GM23338 (cell line): ENCODE measurements at regions not wholly inside any gene's neighbourhood (a gene's known extent, or its start where the extent isn't known, plus 50 kb on each side); places are given as distances from the start of the nearest gene placed in this dataset.

Source experiments
- ATAC-seq: fragments of 200-7000 bp; cut with Tn5 transposase; 3 replicates; pipeline ENCODE4 v1.9.1; 2020
- DNase-seq: peaks from one replicate; pipeline ENCODE4 v3.0.0-alpha.2; 2015; ENCODE audit warnings: low spot score
- H2AFZ ChIP-seq: fragments of 200-600 bp; sonication (generic); 2 replicates; pipeline ENCODE4 v1.8.0; 2016; ENCODE audit warnings: antibody characterized with exemption, mild to moderate bottlenecking, moderate library complexity
- H3F3A ChIP-seq: fragments of 200-600 bp; sonication (generic); replicated peaks from 2 replicates; pipeline ENCODE4 v1.8.0; 2017; ENCODE audit warnings: antibody characterized with exemption, mixed run types, low read depth
- H3K27ac ChIP-seq: fragments of 200-600 bp; sonication (generic); 2 replicates; pipeline ENCODE4 v1.6.1; 2016; ENCODE audit warnings: low read depth
- H3K27me3 ChIP-seq: fragments of 200-600 bp; sonication (generic); 2 replicates; pipeline ENCODE4 v1.8.0; 2016; ENCODE audit warnings: mild to moderate bottlenecking, mixed run types, moderate library complexity; ENCODE audit not compliant: insufficient read depth
- H3K36me3 ChIP-seq: fragments of 200-600 bp; sonication (generic); 2 replicates; pipeline ENCODE4 v1.8.0; 2016; ENCODE audit warnings: mild to moderate bottlenecking; ENCODE audit not compliant: insufficient read depth
- H3K4me1 ChIP-seq: fragments of 200-600 bp; sonication (generic); 2 replicates; pipeline ENCODE4 v1.8.0; 2016; ENCODE audit warnings: mild to moderate bottlenecking, moderate library complexity; ENCODE audit not compliant: insufficient read depth
- H3K4me2 ChIP-seq: fragments of 200-600 bp; sonication (generic); 2 replicates; pipeline ENCODE4 v1.7.1; 2017; ENCODE audit warnings: mixed run types
- H3K4me3 ChIP-seq: fragments of 200-600 bp; sonication (generic); 2 replicates; pipeline ENCODE4 v1.6.1; 2016; ENCODE audit warnings: mixed run types
- H3K79me2 ChIP-seq: fragments of 200-600 bp; sonication (generic); replicated peaks from 2 replicates; pipeline ENCODE4 v1.8.0; 2017; ENCODE audit warnings: mild to moderate bottlenecking; ENCODE audit not compliant: insufficient read depth
- H3K9me2 ChIP-seq: fragments of 200-600 bp; sonication (generic); 2 replicates; pipeline ENCODE4 v1.8.0; 2017; ENCODE audit not compliant: insufficient read depth
- H4K20me1 ChIP-seq: fragments of 200-600 bp; sonication (generic); replicated peaks from 2 replicates; pipeline ENCODE4 v1.8.0; 2017; ENCODE audit warnings: mild to moderate bottlenecking; ENCODE audit not compliant: insufficient read depth
- H3K27ac Mint-ChIP-seq: 2 replicates; pipeline ENCODE4 v1.8.0; 2020; ENCODE audit warnings: inconsistent platforms, mild to moderate bottlenecking, moderate library complexity, mixed read lengths
- H3K27me3 Mint-ChIP-seq: 3 replicates; pipeline ENCODE4 v1.8.0; 2022; ENCODE audit warnings: low read depth, mild to moderate bottlenecking, moderate library complexity, mixed read lengths, inconsistent platforms; ENCODE audit not compliant: insufficient read depth, poor library complexity
- H3K36me3 Mint-ChIP-seq: 3 replicates; pipeline ENCODE4 v1.8.0; 2021; ENCODE audit warnings: low read depth, mild to moderate bottlenecking, inconsistent platforms, moderate library complexity, mixed read lengths
- H3K4me1 Mint-ChIP-seq: 3 replicates; pipeline ENCODE4 v1.8.0; 2020; ENCODE audit warnings: mild to moderate bottlenecking, inconsistent platforms, mixed read lengths
- H3K4me3 Mint-ChIP-seq: 3 replicates; pipeline ENCODE4 v1.8.0; 2021; ENCODE audit warnings: moderate library complexity, mild to moderate bottlenecking, inconsistent platforms, mixed read lengths
- H3K9me3 Mint-ChIP-seq: 3 replicates; pipeline ENCODE4 v1.8.0; 2020; ENCODE audit warnings: moderate library complexity, mild to moderate bottlenecking, inconsistent platforms, mixed read lengths
- CREB1 ChIP-seq: fragments of 250-450 bp; sonication (Bioruptor Pico); IDR thresholded peaks from 2 replicates; pipeline ENCODE4 v1.5.0; 2020; ENCODE audit warnings: low read depth, mild to moderate bottlenecking, moderate library complexity
- EZH2 ChIP-seq: fragments of 200-600 bp; sonication (generic); IDR thresholded peaks from one replicate; pipeline ENCODE4 v1.8.0; 2017; ENCODE audit warnings: antibody characterized with exemption, mild to moderate bottlenecking, low read depth; ENCODE audit not compliant: unreplicated experiment
- EZH2phosphoT487 ChIP-seq: fragments of 200-600 bp; sonication (generic); IDR thresholded peaks from one replicate; pipeline ENCODE4 v1.8.1; 2018; ENCODE audit warnings: antibody characterized with exemption; ENCODE audit not compliant: unreplicated experiment
- JUNB ChIP-seq: IDR thresholded peaks from one replicate; pipeline ENCODE4 v1.6.1; 2016; ENCODE audit warnings: antibody characterized with exemption; ENCODE audit not compliant: unreplicated experiment
- NANOG ChIP-seq: IDR thresholded peaks from 2 replicates; pipeline ENCODE4 v1.6.1; 2016; ENCODE audit warnings: antibody characterized with exemption, borderline replicate concordance
- STAT1 ChIP-seq: IDR thresholded peaks from one replicate; pipeline ENCODE4 v1.6.1; 2016; ENCODE audit warnings: antibody characterized with exemption; ENCODE audit not compliant: unreplicated experiment
- ZNF331 ChIP-seq: fragments of 250-450 bp; sonication (Bioruptor Pico); IDR thresholded peaks from 2 replicates; pipeline ENCODE4 v1.5.0; 2020; ENCODE audit warnings: low read depth, mild to moderate bottlenecking, moderate library complexity
- TF ChIP-seq, protein P1 (sequence below), 2 experiments: fragments of 200-600 bp in 1 of 2; sonication (generic) in 1 of 2; conservative IDR thresholded peaks; 2 replicates each; pipeline versions ENCODE4 v1.5.1 to v1.6.1; 2016 to 2017; ENCODE audit warnings: antibody characterized with exemption in 2 of 2, low read depth in 2 of 2, mild to moderate bottlenecking in 2 of 2, moderate library complexity in 1 of 2
- TF ChIP-seq, protein P2 (sequence below): IDR thresholded peaks from one replicate; pipeline ENCODE4 v1.6.1; 2018; ENCODE audit warnings: antibody characterized with exemption; ENCODE audit not compliant: unreplicated experiment
- TF ChIP-seq, protein P3 (sequence below): IDR thresholded peaks from 2 replicates; pipeline ENCODE4 v1.6.1; 2016; ENCODE audit warnings: antibody characterized with exemption
- TF ChIP-seq, protein P4 (sequence below): fragments of 250-450 bp; sonication (Bioruptor Pico); IDR thresholded peaks from 2 replicates; pipeline ENCODE4 v1.5.0; 2020; ENCODE audit warnings: mild to moderate bottlenecking, moderate library complexity

DNA sequence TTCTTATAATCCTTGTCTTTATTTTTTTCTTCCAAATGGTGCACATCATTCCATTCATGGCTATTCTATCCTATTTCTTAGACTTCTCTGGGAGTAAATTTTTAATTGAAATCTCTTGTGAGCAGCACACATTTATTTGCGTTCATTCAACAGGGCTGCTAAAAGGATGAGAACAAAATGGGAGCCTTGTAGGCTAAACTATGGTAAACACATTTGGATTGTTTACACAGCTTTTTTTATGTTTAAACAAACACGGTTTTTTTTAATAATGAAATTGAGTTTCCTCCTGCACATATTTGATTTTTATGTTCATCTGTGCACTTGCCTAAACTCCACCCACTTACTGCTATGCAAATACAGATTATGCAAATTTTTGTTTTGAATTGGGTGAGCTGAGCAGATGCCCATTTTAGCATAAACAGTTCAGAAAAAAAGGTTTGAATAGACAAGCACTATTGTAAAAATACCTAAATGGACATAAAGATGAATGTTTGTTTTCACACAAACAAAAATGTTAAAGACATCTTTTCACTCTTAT is 92.0 kb downstream of the OLIG3 start (continued):
- TF ChIP-seq, protein P1, sequence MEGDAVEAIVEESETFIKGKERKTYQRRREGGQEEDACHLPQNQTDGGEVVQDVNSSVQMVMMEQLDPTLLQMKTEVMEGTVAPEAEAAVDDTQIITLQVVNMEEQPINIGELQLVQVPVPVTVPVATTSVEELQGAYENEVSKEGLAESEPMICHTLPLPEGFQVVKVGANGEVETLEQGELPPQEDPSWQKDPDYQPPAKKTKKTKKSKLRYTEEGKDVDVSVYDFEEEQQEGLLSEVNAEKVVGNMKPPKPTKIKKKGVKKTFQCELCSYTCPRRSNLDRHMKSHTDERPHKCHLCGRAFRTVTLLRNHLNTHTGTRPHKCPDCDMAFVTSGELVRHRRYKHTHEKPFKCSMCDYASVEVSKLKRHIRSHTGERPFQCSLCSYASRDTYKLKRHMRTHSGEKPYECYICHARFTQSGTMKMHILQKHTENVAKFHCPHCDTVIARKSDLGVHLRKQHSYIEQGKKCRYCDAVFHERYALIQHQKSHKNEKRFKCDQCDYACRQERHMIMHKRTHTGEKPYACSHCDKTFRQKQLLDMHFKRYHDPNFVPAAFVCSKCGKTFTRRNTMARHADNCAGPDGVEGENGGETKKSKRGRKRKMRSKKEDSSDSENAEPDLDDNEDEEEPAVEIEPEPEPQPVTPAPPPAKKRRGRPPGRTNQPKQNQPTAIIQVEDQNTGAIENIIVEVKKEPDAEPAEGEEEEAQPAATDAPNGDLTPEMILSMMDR (conservative IDR thresholded peaks at IDR 0.05; ENCODE audit: low read depth in 2 of 2): no peak
- no peak for TF ChIP-seq ZNF331 (CRISPR knock-in tag)
- no peak for TF ChIP-seq JUNB
- TF ChIP-seq, protein P2, sequence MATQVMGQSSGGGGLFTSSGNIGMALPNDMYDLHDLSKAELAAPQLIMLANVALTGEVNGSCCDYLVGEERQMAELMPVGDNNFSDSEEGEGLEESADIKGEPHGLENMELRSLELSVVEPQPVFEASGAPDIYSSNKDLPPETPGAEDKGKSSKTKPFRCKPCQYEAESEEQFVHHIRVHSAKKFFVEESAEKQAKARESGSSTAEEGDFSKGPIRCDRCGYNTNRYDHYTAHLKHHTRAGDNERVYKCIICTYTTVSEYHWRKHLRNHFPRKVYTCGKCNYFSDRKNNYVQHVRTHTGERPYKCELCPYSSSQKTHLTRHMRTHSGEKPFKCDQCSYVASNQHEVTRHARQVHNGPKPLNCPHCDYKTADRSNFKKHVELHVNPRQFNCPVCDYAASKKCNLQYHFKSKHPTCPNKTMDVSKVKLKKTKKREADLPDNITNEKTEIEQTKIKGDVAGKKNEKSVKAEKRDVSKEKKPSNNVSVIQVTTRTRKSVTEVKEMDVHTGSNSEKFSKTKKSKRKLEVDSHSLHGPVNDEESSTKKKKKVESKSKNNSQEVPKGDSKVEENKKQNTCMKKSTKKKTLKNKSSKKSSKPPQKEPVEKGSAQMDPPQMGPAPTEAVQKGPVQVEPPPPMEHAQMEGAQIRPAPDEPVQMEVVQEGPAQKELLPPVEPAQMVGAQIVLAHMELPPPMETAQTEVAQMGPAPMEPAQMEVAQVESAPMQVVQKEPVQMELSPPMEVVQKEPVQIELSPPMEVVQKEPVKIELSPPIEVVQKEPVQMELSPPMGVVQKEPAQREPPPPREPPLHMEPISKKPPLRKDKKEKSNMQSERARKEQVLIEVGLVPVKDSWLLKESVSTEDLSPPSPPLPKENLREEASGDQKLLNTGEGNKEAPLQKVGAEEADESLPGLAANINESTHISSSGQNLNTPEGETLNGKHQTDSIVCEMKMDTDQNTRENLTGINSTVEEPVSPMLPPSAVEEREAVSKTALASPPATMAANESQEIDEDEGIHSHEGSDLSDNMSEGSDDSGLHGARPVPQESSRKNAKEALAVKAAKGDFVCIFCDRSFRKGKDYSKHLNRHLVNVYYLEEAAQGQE: no peak
- TF ChIP-seq CREB1 (CRISPR knock-in tag): no peak
- TF ChIP-seq NANOG: no peak
- TF ChIP-seq, protein P3, sequence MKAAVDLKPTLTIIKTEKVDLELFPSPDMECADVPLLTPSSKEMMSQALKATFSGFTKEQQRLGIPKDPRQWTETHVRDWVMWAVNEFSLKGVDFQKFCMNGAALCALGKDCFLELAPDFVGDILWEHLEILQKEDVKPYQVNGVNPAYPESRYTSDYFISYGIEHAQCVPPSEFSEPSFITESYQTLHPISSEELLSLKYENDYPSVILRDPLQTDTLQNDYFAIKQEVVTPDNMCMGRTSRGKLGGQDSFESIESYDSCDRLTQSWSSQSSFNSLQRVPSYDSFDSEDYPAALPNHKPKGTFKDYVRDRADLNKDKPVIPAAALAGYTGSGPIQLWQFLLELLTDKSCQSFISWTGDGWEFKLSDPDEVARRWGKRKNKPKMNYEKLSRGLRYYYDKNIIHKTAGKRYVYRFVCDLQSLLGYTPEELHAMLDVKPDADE: no peak
- no peak for TF ChIP-seq EZH2phosphoT487
- TF ChIP-seq STAT1: no peak

DNA sequence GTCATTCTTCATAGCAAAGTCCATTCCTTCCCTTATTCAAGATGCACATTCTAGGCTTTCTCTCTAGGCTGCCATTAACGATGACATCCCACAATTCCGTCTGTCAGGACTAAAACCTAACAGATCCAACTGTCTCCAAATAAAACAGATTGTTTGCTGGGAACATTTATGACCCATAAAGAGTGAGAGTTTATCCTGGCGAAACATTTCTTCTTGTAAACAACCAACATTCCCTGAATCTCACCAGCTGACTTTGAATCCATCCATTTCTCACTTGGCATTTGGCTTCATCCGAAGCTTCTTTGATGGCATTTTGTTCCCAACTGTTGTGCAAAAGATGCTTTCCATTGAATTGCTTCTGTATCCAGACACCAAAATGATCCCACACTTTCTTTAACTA is 93.1 kb downstream of the OLIG3 start:
- Histone ChIP-seq H3K4me3 (no peak overlapping the region), H2AFZ (no peak overlapping the region), H3K9me2 (no peaks in the 10 kb centered on the region), H3K27me3 (no peaks in the 10 kb centered on the region), H3K4me2 (no peak overlapping the region), H3F3A (no peaks in the 10 kb centered on the region), H3K4me1 (no peaks in the 10 kb centered on the region), H3K36me3 (no peaks in the 10 kb centered on the region), H3K79me2 (no peaks in the 10 kb centered on the region), H4K20me1 (no peaks in the 10 kb centered on the region), H3K27ac (no peak overlapping the region)
- ATAC-seq (no peak), DNase-seq (no peak)
- Mint-ChIP-seq H3K4me3 (no peak overlapping the region), H3K4me1 (peaks cover 10% of the 10 kb centered on the region), H3K27ac (no peak overlapping the region), H3K27me3 (no peaks in the 10 kb centered on the region), H3K36me3 (no peaks in the 10 kb centered on the region), H3K9me3 (no peaks in the 10 kb centered on the region)
- no peak for TF ChIP-seq EZH2
- no peak for TF ChIP-seq EZH2phosphoT487
- TF ChIP-seq JUNB: no peak
- TF ChIP-seq, protein P4, sequence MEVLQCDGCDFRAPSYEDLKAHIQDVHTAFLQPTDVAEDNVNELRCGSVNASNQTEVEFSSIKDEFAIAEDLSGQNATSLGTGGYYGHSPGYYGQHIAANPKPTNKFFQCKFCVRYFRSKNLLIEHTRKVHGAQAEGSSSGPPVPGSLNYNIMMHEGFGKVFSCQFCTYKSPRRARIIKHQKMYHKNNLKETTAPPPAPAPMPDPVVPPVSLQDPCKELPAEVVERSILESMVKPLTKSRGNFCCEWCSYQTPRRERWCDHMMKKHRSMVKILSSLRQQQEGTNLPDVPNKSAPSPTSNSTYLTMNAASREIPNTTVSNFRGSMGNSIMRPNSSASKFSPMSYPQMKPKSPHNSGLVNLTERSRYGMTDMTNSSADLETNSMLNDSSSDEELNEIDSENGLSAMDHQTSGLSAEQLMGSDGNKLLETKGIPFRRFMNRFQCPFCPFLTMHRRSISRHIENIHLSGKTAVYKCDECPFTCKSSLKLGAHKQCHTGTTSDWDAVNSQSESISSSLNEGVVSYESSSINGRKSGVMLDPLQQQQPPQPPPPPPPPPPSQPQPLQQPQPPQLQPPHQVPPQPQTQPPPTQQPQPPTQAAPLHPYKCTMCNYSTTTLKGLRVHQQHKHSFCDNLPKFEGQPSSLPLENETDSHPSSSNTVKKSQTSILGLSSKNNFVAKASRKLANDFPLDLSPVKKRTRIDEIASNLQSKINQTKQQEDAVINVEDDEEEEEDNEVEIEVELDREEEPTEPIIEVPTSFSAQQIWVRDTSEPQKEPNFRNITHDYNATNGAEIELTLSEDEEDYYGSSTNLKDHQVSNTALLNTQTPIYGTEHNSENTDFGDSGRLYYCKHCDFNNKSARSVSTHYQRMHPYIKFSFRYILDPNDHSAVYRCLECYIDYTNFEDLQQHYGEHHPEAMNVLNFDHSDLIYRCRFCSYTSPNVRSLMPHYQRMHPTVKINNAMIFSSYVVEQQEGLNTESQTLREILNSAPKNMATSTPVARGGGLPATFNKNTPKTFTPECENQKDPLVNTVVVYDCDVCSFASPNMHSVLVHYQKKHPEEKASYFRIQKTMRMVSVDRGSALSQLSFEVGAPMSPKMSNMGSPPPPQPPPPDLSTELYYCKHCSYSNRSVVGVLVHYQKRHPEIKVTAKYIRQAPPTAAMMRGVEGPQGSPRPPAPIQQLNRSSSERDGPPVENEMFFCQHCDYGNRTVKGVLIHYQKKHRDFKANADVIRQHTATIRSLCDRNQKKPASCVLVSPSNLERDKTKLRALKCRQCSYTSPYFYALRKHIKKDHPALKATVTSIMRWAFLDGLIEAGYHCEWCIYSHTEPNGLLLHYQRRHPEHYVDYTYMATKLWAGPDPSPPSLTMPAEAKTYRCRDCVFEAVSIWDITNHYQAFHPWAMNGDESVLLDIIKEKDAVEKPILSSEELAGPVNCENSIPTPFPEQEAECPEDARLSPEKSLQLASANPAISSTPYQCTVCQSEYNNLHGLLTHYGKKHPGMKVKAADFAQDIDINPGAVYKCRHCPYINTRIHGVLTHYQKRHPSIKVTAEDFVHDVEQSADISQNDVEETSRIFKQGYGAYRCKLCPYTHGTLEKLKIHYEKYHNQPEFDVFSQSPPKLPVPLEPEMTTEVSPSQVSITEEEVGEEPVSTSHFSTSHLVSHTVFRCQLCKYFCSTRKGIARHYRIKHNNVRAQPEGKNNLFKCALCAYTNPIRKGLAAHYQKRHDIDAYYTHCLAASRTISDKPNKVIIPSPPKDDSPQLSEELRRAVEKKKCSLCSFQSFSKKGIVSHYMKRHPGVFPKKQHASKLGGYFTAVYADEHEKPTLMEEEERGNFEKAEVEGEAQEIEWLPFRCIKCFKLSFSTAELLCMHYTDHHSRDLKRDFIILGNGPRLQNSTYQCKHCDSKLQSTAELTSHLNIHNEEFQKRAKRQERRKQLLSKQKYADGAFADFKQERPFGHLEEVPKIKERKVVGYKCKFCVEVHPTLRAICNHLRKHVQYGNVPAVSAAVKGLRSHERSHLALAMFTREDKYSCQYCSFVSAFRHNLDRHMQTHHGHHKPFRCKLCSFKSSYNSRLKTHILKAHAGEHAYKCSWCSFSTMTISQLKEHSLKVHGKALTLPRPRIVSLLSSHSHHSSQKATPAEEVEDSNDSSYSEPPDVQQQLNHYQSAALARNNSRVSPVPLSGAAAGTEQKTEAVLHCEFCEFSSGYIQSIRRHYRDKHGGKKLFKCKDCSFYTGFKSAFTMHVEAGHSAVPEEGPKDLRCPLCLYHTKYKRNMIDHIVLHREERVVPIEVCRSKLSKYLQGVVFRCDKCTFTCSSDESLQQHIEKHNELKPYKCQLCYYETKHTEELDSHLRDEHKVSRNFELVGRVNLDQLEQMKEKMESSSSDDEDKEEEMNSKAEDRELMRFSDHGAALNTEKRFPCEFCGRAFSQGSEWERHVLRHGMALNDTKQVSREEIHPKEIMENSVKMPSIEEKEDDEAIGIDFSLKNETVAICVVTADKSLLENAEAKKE (CRISPR knock-in tag): no peak
- TF ChIP-seq NANOG: no peak
